ENCODE measurements at regions not wholly inside any gene's neighbourhood (a gene's known extent, or its start where the extent isn't known, plus 50 kb on each side); places are given as distances from the start of the nearest gene placed in this dataset.

- Histone ChIP-seq H3K9ac (ENCODE audit: insufficient read depth in 1 of 2, low read depth in 2 of 2, low read length in 2 of 2) (no peak overlapping the region), H3K4me3 (no peak overlapping the region), H3K4me1 (replicated peaks in 1 of 2; ENCODE audit: control insufficient read depth in 2 of 2, insufficient read depth in 2 of 2, low read length in 2 of 2) (no peaks in the 10 kb centered on the region), H3K27ac (ENCODE audit: extremely low read depth, low read depth, low read length) (no peak overlapping the region), H3K9me1 (ENCODE audit: control insufficient read depth, insufficient read depth, low read length) (no peaks in the 10 kb centered on the region), H4K20me1 (replicated peaks; ENCODE audit: control insufficient read depth, insufficient read depth, low read length) (no peaks in the 10 kb centered on the region), H3K36me3 (ENCODE audit: control insufficient read depth, insufficient read depth, low read length) (no peaks in the 10 kb centered on the region), H2AFZ (ENCODE audit: low read depth, low read length) (no peak overlapping the region), H3K79me2 (ENCODE audit: control insufficient read depth, insufficient read depth, low read length) (no peaks in the 10 kb centered on the region), H3K9me3 (replicated peaks; ENCODE audit: control insufficient read depth, insufficient read depth, low read depth, low read length) (no peaks in the 10 kb centered on the region), H3K27me3 (ENCODE audit: control insufficient read depth in 2 of 2, insufficient read depth in 2 of 2, low read length in 2 of 2) (no peaks in the 10 kb centered on the region), H3K4me2 (ENCODE audit: insufficient read depth, low read length) (no peak overlapping the region)
- ChIA-PET POLR2A (interaction anchor here (0.9 kb wide), 1 partner anchor 17 kb away, joined by 5 read pairs; no protein-coding TSS in a partner anchor), CTCF (ENCODE audit: low intra/inter-chr PET ratio) (interaction anchor here (1.2 kb wide), 1 partner anchor 111 kb away, joined by 9 read pairs; no protein-coding TSS in a partner anchor)
- peak; percentile 67 for ATAC-seq
- WGBS (ENCODE audit: insufficient coverage, low coverage, missing lambda C conversion rate), result 11% methylated on average over 3 of the region's 3 CpGs
- BruUV-seq (replicated peaks), result no TSS peak
- intact Hi-C loops (cut with micrococcal nuclease) (loop anchor here (2.0 kb wide), 1 partner anchor 111 kb away; no protein-coding TSS in a partner anchor), in situ Hi-C loops (cut with MboI) (no loop called here)
- peak; percentile 74 for TF ChIP-seq DEAF1 (CRISPR knock-in tag; IDR thresholded peaks at IDR 0.05)
- peak; percentile 68 to 89 for TF ChIP-seq RAD21 (CRISPR knock-in tag; conservative IDR thresholded peaks at IDR 0.05 in 1 of 2, IDR thresholded peaks at IDR 0.05 in 1 of 2)
- no peak for TF ChIP-seq WHSC1 (IDR thresholded peaks at IDR 0.05; ENCODE audit: low read length)
- TF ChIP-seq ASH1L (IDR thresholded peaks at IDR 0.05; ENCODE audit: borderline replicate concordance, low read depth, partially characterized antibody), result no peak
- TF ChIP-seq KDM2B (CRISPR knock-in tag; IDR thresholded peaks at IDR 0.05), result no peak
- no peak for TF ChIP-seq EWSR1 (IDR thresholded peaks at IDR 0.05; ENCODE audit: borderline replicate concordance, low read depth, partially characterized antibody)
- no peak for TF ChIP-seq ARID2 (IDR thresholded peaks at IDR 0.05)
- no peak for TF ChIP-seq PHB2 (IDR thresholded peaks at IDR 0.05; ENCODE audit: low read depth)
- TF ChIP-seq CTCF (IDR thresholded peaks at IDR 0.05 in 2 of 3, conservative IDR thresholded peaks at IDR 0.05 in 1 of 3; ENCODE audit: insufficient read depth in 2 of 3, low read depth in 1 of 3, low read length in 3 of 3), result peak in 2 of 3 experiments; percentile 63 to 66; a peak in 4 of 6 replicates
- TF ChIP-seq REST (IDR thresholded peaks at IDR 0.05; ENCODE audit: borderline replicate concordance), result peak; percentile 62; the same call in 1 of the 2 replicates
- TF ChIP-seq REST (CRISPR knock-in tag; IDR thresholded peaks at IDR 0.05; ENCODE audit: low read depth), result no peak
- peak in 3 of 4 experiments; percentile 11 to 45 (median 15) for DNase-seq (ENCODE audit: extremely low read depth in 1 of 4, low spot score in 3 of 4)
- FAIRE-seq, result peak; percentile 89
Measured at GRCh38 chr4:54433686-54434085, 204.6 kb downstream of the PDGFRA start.
